ENCODE measurements at regions not wholly inside any gene's neighbourhood (a gene's known extent, or its start where the extent isn't known, plus 50 kb on each side); places are given as distances from the start of the nearest gene placed in this dataset.

DNA sequence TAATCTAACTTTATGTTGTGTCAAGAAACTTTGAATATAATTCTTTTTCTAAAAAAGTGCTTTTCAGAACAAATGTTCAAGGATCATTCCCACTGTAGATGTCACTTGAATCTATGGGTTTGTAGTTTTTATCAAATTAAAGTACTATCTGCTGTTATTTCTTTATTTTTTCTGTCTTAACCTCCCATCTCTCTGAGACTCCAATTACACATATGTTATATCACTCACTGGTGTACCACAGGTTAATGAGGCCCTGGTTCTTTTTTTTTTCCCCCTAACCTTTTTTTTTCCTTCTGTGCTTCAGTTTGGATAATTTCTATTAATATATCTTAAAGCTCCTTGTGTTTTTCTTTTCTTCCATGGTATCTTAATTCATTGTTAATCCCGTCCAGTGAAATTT is 279.9 kb upstream of the RGS6 start:
- TF ChIP-seq, protein P1, sequence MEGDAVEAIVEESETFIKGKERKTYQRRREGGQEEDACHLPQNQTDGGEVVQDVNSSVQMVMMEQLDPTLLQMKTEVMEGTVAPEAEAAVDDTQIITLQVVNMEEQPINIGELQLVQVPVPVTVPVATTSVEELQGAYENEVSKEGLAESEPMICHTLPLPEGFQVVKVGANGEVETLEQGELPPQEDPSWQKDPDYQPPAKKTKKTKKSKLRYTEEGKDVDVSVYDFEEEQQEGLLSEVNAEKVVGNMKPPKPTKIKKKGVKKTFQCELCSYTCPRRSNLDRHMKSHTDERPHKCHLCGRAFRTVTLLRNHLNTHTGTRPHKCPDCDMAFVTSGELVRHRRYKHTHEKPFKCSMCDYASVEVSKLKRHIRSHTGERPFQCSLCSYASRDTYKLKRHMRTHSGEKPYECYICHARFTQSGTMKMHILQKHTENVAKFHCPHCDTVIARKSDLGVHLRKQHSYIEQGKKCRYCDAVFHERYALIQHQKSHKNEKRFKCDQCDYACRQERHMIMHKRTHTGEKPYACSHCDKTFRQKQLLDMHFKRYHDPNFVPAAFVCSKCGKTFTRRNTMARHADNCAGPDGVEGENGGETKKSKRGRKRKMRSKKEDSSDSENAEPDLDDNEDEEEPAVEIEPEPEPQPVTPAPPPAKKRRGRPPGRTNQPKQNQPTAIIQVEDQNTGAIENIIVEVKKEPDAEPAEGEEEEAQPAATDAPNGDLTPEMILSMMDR (IDR thresholded peaks at IDR 0.05): no peak
- no peak for TF ChIP-seq POLR2A (IDR thresholded peaks at IDR 0.05)

Data from uterus (tissue), 2 donors.